Neural progenitor cell (in vitro differentiated cells): ENCODE measurements at regions not wholly inside any gene's neighbourhood (a gene's known extent, or its start where the extent isn't known, plus 50 kb on each side); places are given as distances from the start of the nearest gene placed in this dataset.

Experiments used
- DNase-seq: peaks from one replicate; pipeline ENCODE4 v3.0.0-alpha.2; 2016; ENCODE audit warnings: low spot score
- H2AFZ ChIP-seq: fragments of 200-600 bp; sonication (generic); replicated peaks from 2 replicates; pipeline ENCODE4 v1.6.1; 2016; ENCODE audit warnings: antibody characterized with exemption
- H3F3A ChIP-seq: fragments of 200-600 bp; sonication (generic); 2 replicates; pipeline ENCODE4 v1.6.1; 2016; ENCODE audit warnings: antibody characterized with exemption, low read depth
- H3K27ac ChIP-seq: fragments of 200-600 bp; sonication (generic); 2 replicates; pipeline ENCODE4 v1.5.1; 2016; ENCODE audit warnings: mild to moderate bottlenecking
- H3K27me3 ChIP-seq: fragments of 200-600 bp; sonication (generic); 2 replicates; pipeline ENCODE4 v1.6.1; 2016; ENCODE audit warnings: mild to moderate bottlenecking, moderate library complexity
- H3K36me3 ChIP-seq: fragments of 200-600 bp; sonication (generic); 2 replicates; pipeline ENCODE4 v1.5.1; 2016
- H3K4me1 ChIP-seq: fragments of 200-600 bp; sonication (generic); 2 replicates; pipeline ENCODE4 v1.6.1; 2016; ENCODE audit warnings: mixed run types
- H3K4me2 ChIP-seq: fragments of 200-600 bp; sonication (generic); 2 replicates; pipeline ENCODE4 v1.6.1; 2016
- H3K4me3 ChIP-seq: fragments of 200-600 bp; sonication (generic); 2 replicates; pipeline ENCODE4 v1.5.1; 2016
- H3K79me2 ChIP-seq: fragments of 200-600 bp; sonication (generic); 2 replicates; pipeline ENCODE4 v1.6.1; 2016; ENCODE audit warnings: low read depth
- H3K9ac ChIP-seq: fragments of 200-600 bp; sonication (generic); 2 replicates; pipeline ENCODE4 v1.6.1; 2016
- H3K9me3 ChIP-seq: fragments of 200-600 bp; sonication (generic); 2 replicates; pipeline ENCODE4 v1.5.1; 2016; ENCODE audit warnings: low read depth
- H4K20me1 ChIP-seq: fragments of 200-600 bp; sonication (generic); 2 replicates; pipeline ENCODE4 v1.6.1; 2016; ENCODE audit warnings: low read depth
- H3K27ac Mint-ChIP-seq: 3 replicates; pipeline ENCODE4 v1.8.0; 2021; ENCODE audit warnings: mixed read lengths
- H3K27me3 Mint-ChIP-seq: 2 replicates; pipeline ENCODE4 v1.8.0; 2022; ENCODE audit warnings: low read depth, mild to moderate bottlenecking, inconsistent platforms, moderate library complexity, mixed read lengths; ENCODE audit not compliant: insufficient read depth
- H3K36me3 Mint-ChIP-seq: 3 replicates; pipeline ENCODE4 v1.8.0; 2021; ENCODE audit warnings: mixed read lengths
- H3K4me1 Mint-ChIP-seq: 3 replicates; pipeline ENCODE4 v1.8.0; 2021; ENCODE audit warnings: mixed read lengths
- H3K4me3 Mint-ChIP-seq: 3 replicates; pipeline ENCODE4 v1.8.0; 2021; ENCODE audit warnings: mild to moderate bottlenecking, moderate library complexity, mixed read lengths
- H3K9me3 Mint-ChIP-seq: 3 replicates; pipeline ENCODE4 v1.8.0; 2020; ENCODE audit warnings: mixed read lengths
- CTCF ChIP-seq: fragments of 200-600 bp; sonication (generic); IDR thresholded peaks from 2 replicates; pipeline ENCODE4 v1.5.1; 2017; ENCODE audit warnings: antibody characterized with exemption, mild to moderate bottlenecking
- EZH2 ChIP-seq: fragments of 200-600 bp; sonication (generic); IDR thresholded peaks from 2 replicates; pipeline ENCODE4 v1.6.1; 2017; ENCODE audit warnings: antibody characterized with exemption, mild to moderate bottlenecking, moderate library complexity
- EZH2phosphoT487 ChIP-seq: fragments of 200-600 bp; sonication (generic); IDR thresholded peaks from 2 replicates; pipeline ENCODE4 v1.6.1; 2017; ENCODE audit warnings: antibody characterized with exemption

GRCh38 chr6:44041461-44042260 lies 85.6 kb downstream of the MRPL14 start:
- H3K9me3 Mint-ChIP-seq, result no peaks in the 10 kb centered on the region
- H3K36me3 Mint-ChIP-seq, result no peaks in the 10 kb centered on the region
- peak overlapping the region; percentile 53 for H3K27ac Mint-ChIP-seq
- H3K9ac ChIP-seq, result no peak overlapping the region
- DNase-seq, result no peak
- H3K27me3 ChIP-seq, result no peaks in the 10 kb centered on the region
- H3K4me2 ChIP-seq, result no peak overlapping the region
- H3K27ac ChIP-seq, result no peak overlapping the region
- H3K36me3 ChIP-seq, result no peaks in the 10 kb centered on the region
- no peak overlapping the region for H3K4me3 ChIP-seq
- H2AFZ ChIP-seq, result no peak overlapping the region
- H3K4me1 Mint-ChIP-seq, result peaks cover 45% of the 10 kb centered on the region
- H4K20me1 ChIP-seq, result no peaks in the 10 kb centered on the region
- H3F3A ChIP-seq, result no peaks in the 10 kb centered on the region
- H3K4me1 ChIP-seq, result peaks cover 45% of the 10 kb centered on the region
- TF ChIP-seq CTCF (no peak), EZH2phosphoT487 (no peak), EZH2 (no peak)
- H3K27me3 Mint-ChIP-seq, result peaks cover 9% of the 10 kb centered on the region
- no peaks in the 10 kb centered on the region for H3K79me2 ChIP-seq
- no peaks in the 10 kb centered on the region for H3K9me3 ChIP-seq
- no peak overlapping the region for H3K4me3 Mint-ChIP-seq

- Histone ChIP-seq H3K27me3 (no peaks in the 10 kb centered on the region), H4K20me1 (no peaks in the 10 kb centered on the region), H3K9ac (no peak overlapping the region), H3K36me3 (no peaks in the 10 kb centered on the region), H3K4me1 (peaks cover 45% of the 10 kb centered on the region), H3K9me3 (no peaks in the 10 kb centered on the region), H3K79me2 (no peaks in the 10 kb centered on the region), H2AFZ (no peak overlapping the region), H3F3A (no peaks in the 10 kb centered on the region), H3K27ac (no peak overlapping the region), H3K4me3 (no peak overlapping the region), H3K4me2 (no peak overlapping the region)
- Mint-ChIP-seq H3K4me1 (peaks cover 46% of the 10 kb centered on the region), H3K36me3 (no peaks in the 10 kb centered on the region), H3K4me3 (no peak overlapping the region), H3K9me3 (no peaks in the 10 kb centered on the region), H3K27me3 (peaks cover 9% of the 10 kb centered on the region), H3K27ac (peak overlapping the region; percentile 55)
- TF ChIP-seq CTCF (no peak), EZH2phosphoT487 (no peak), EZH2 (no peak)
- DNase-seq, result no peak
Observed at GRCh38 chr6:44040786-44041185, 86.5 kb downstream of the MRPL14 start.

GRCh38 chr6:44039839-44040350 lies 87.4 kb downstream of the MRPL14 start:
- no peak for TF ChIP-seq EZH2
- no peak for TF ChIP-seq EZH2phosphoT487
- TF ChIP-seq CTCF, result no peak
- H3K79me2 ChIP-seq, result no peaks in the 10 kb centered on the region
- H3F3A ChIP-seq, result no peaks in the 10 kb centered on the region
- Mint-ChIP-seq H3K4me3 (no peak overlapping the region), H3K27me3 (peaks cover 9% of the 10 kb centered on the region), H3K36me3 (no peaks in the 10 kb centered on the region), H3K27ac (peak overlapping the region; percentile 55), H3K4me1 (peaks cover 46% of the 10 kb centered on the region), H3K9me3 (no peaks in the 10 kb centered on the region)
- no peak overlapping the region for H3K9ac ChIP-seq
- no peak overlapping the region for H3K4me3 ChIP-seq
- DNase-seq, result no peak
- H4K20me1 ChIP-seq, result no peaks in the 10 kb centered on the region
- no peaks in the 10 kb centered on the region for H3K36me3 ChIP-seq
- no peak overlapping the region for H3K27ac ChIP-seq
- no peak overlapping the region for H2AFZ ChIP-seq
- H3K9me3 ChIP-seq, result no peaks in the 10 kb centered on the region
- peaks cover 45% of the 10 kb centered on the region for H3K4me1 ChIP-seq
- H3K27me3 ChIP-seq, result no peaks in the 10 kb centered on the region
- H3K4me2 ChIP-seq, result no peak overlapping the region
